ENCODE measurements at regions not wholly inside any gene's neighbourhood (a gene's known extent, or its start where the extent isn't known, plus 50 kb on each side); places are given as distances from the start of the nearest gene placed in this dataset.

GRCh38 chr15:99440551-99441443 is 125.0 kb upstream of the MEF2A start:
- Mint-ChIP-seq H3K4me1 (peaks cover 16% of the 10 kb centered on the region), H3K27me3 (peaks cover 20% of the 10 kb centered on the region), H3K36me3 (ENCODE audit: low read depth) (no peaks in the 10 kb centered on the region), H3K4me3 (no peak overlapping the region), H3K27ac (no peak overlapping the region)
- H3K9me3 ChIP-seq (ENCODE audit: control insufficient read depth, low read length, poor library complexity, severe bottlenecking), result no peaks in the 10 kb centered on the region
- DNase-seq, result no peak
- no peak for ATAC-seq

- H3K4me3 Mint-ChIP-seq, result no peak overlapping the region
- no peak for DNase-seq
- H3K36me3 Mint-ChIP-seq (ENCODE audit: low read depth), result no peaks in the 10 kb centered on the region
- H3K9me3 ChIP-seq (ENCODE audit: control insufficient read depth, low read length, poor library complexity, severe bottlenecking), result no peaks in the 10 kb centered on the region
- H3K27me3 Mint-ChIP-seq, result peaks cover 20% of the 10 kb centered on the region
- peak overlapping the region; percentile 21 for H3K27ac Mint-ChIP-seq
- ATAC-seq, result no peak
- H3K4me1 Mint-ChIP-seq, result peaks cover 16% of the 10 kb centered on the region
Observed at GRCh38 chr15:99441444-99441800, 124.4 kb upstream of the MEF2A start.

- ATAC-seq, result no peak
- H3K27me3 Mint-ChIP-seq, result peaks cover 24% of the 10 kb centered on the region
- no peaks in the 10 kb centered on the region for H3K9me3 ChIP-seq (ENCODE audit: control insufficient read depth, low read length, poor library complexity, severe bottlenecking)
- no peaks in the 10 kb centered on the region for H3K36me3 Mint-ChIP-seq (ENCODE audit: low read depth)
- DNase-seq, result no peak
- H3K4me1 Mint-ChIP-seq, result peaks cover 16% of the 10 kb centered on the region
- peak overlapping the region; percentile 21 for H3K27ac Mint-ChIP-seq
- H3K4me3 Mint-ChIP-seq, result no peak overlapping the region
Observed at GRCh38 chr15:99441871-99442251, 123.9 kb upstream of the MEF2A start.

GRCh38 chr15:99442252-99442897 is 123.4 kb upstream of the MEF2A start:
- ATAC-seq, result no peak
- Mint-ChIP-seq H3K36me3 (ENCODE audit: low read depth) (no peaks in the 10 kb centered on the region), H3K4me1 (peaks cover 16% of the 10 kb centered on the region), H3K27me3 (peaks cover 25% of the 10 kb centered on the region), H3K27ac (peak overlapping the region; percentile 21), H3K4me3 (no peak overlapping the region)
- H3K9me3 ChIP-seq (ENCODE audit: control insufficient read depth, low read length, poor library complexity, severe bottlenecking), result no peaks in the 10 kb centered on the region
- no peak for DNase-seq

GRCh38 chr15:99443056-99443756 is 122.6 kb upstream of the MEF2A start:
- H3K9me3 ChIP-seq (ENCODE audit: control insufficient read depth, low read length, poor library complexity, severe bottlenecking), result no peaks in the 10 kb centered on the region
- H3K36me3 Mint-ChIP-seq (ENCODE audit: low read depth), result no peaks in the 10 kb centered on the region
- peak overlapping the region; percentile 94 for H3K27ac Mint-ChIP-seq
- no peak overlapping the region for H3K4me3 Mint-ChIP-seq
- ATAC-seq (no peak), DNase-seq (no peak)
- peaks cover 16% of the 10 kb centered on the region for H3K4me1 Mint-ChIP-seq
- peaks cover 28% of the 10 kb centered on the region for H3K27me3 Mint-ChIP-seq

GRCh38 chr15:99443768-99444446 is 121.9 kb upstream of the MEF2A start:
- Mint-ChIP-seq H3K4me3 (peak overlapping the region; percentile 77), H3K4me1 (peaks cover 16% of the 10 kb centered on the region), H3K27me3 (peaks cover 32% of the 10 kb centered on the region), H3K27ac (peak overlapping the region; percentile 94), H3K36me3 (ENCODE audit: low read depth) (no peaks in the 10 kb centered on the region)
- peak; percentile 70 for ATAC-seq
- no peak for DNase-seq
- no peaks in the 10 kb centered on the region for H3K9me3 ChIP-seq (ENCODE audit: control insufficient read depth, low read length, poor library complexity, severe bottlenecking)

- Mint-ChIP-seq H3K27me3 (peaks cover 27% of the 10 kb centered on the region), H3K4me1 (peaks cover 16% of the 10 kb centered on the region), H3K27ac (peak overlapping the region; percentile 94), H3K36me3 (ENCODE audit: low read depth) (no peaks in the 10 kb centered on the region), H3K4me3 (no peak overlapping the region)
- no peaks in the 10 kb centered on the region for H3K9me3 ChIP-seq (ENCODE audit: control insufficient read depth, low read length, poor library complexity, severe bottlenecking)
- DNase-seq (no peak), ATAC-seq (no peak)
Observed at GRCh38 chr15:99445272-99445850, 120.4 kb upstream of the MEF2A start.

GRCh38 chr15:99446565-99447496 is 119.0 kb upstream of the MEF2A start:
- Mint-ChIP-seq H3K4me1 (peaks cover 24% of the 10 kb centered on the region), H3K27ac (no peak overlapping the region), H3K36me3 (ENCODE audit: low read depth) (no peaks in the 10 kb centered on the region), H3K27me3 (peaks cover 24% of the 10 kb centered on the region), H3K4me3 (no peak overlapping the region)
- ATAC-seq (no peak), DNase-seq (no peak)
- H3K9me3 ChIP-seq (ENCODE audit: control insufficient read depth, low read length, poor library complexity, severe bottlenecking), result no peaks in the 10 kb centered on the region

GRCh38 chr15:99447497-99448371 is 118.0 kb upstream of the MEF2A start:
- no peak overlapping the region for H3K27ac Mint-ChIP-seq
- no peak overlapping the region for H3K4me3 Mint-ChIP-seq
- peaks cover 23% of the 10 kb centered on the region for H3K27me3 Mint-ChIP-seq
- no peaks in the 10 kb centered on the region for H3K36me3 Mint-ChIP-seq (ENCODE audit: low read depth)
- no peak for ATAC-seq
- H3K4me1 Mint-ChIP-seq, result peaks cover 17% of the 10 kb centered on the region
- DNase-seq, result no peak
- no peaks in the 10 kb centered on the region for H3K9me3 ChIP-seq (ENCODE audit: control insufficient read depth, low read length, poor library complexity, severe bottlenecking)

GRCh38 chr15:99449514-99449913 is 116.3 kb upstream of the MEF2A start:
- peaks cover 11% of the 10 kb centered on the region for H3K4me1 Mint-ChIP-seq
- peaks cover 18% of the 10 kb centered on the region for H3K27me3 Mint-ChIP-seq
- H3K27ac Mint-ChIP-seq, result peak overlapping the region; percentile 19
- ATAC-seq (no peak), DNase-seq (no peak)
- no peaks in the 10 kb centered on the region for H3K36me3 Mint-ChIP-seq (ENCODE audit: low read depth)
- no peak overlapping the region for H3K4me3 Mint-ChIP-seq
- no peaks in the 10 kb centered on the region for H3K9me3 ChIP-seq (ENCODE audit: control insufficient read depth, low read length, poor library complexity, severe bottlenecking)

- Mint-ChIP-seq H3K27me3 (peaks cover 22% of the 10 kb centered on the region), H3K36me3 (ENCODE audit: low read depth) (no peaks in the 10 kb centered on the region), H3K4me3 (peak overlapping the region; percentile 86), H3K4me1 (peaks cover 11% of the 10 kb centered on the region), H3K27ac (peak overlapping the region; percentile 70)
- no peak for DNase-seq
- H3K9me3 ChIP-seq (ENCODE audit: control insufficient read depth, low read length, poor library complexity, severe bottlenecking), result no peaks in the 10 kb centered on the region
- ATAC-seq, result peak; percentile 59
Observed at GRCh38 chr15:99450896-99451358, 114.9 kb upstream of the MEF2A start.
